Calu3 (cell line): ENCODE measurements at regions not wholly inside any gene's neighbourhood (a gene's known extent, or its start where the extent isn't known, plus 50 kb on each side); places are given as distances from the start of the nearest gene placed in this dataset.

Experiments
- BruUV-seq: library from RNA; stranded (reverse); fragments of 400-500 nt; replicated peaks from 2 replicates; lab custom pipeline; 2021; lab: Mats Ljungman, UMichigan
- CTCF ChIA-PET: fragments of 300-600 bp; sonication (Branson Sonifier 250); formaldehyde crosslinking; loops from one replicate; lab custom pipeline; 2022; ENCODE audit warnings: antibody characterized with exemption; lab: Charles Lee
- DNase-seq: peaks from one replicate; pipeline ENCODE4 v3.0.0; 2022
- H3K27ac Mint-ChIP-seq: one replicate; pipeline ENCODE4 v1.8.0; 2022; ENCODE audit warnings: mixed read lengths; ENCODE audit not compliant: unreplicated experiment
- H3K27me3 Mint-ChIP-seq: one replicate; pipeline ENCODE4 v1.8.0; 2022; ENCODE audit warnings: mixed read lengths; ENCODE audit not compliant: unreplicated experiment
- H3K36me3 Mint-ChIP-seq: one replicate; pipeline ENCODE4 v1.8.0; 2022; ENCODE audit warnings: mild to moderate bottlenecking, moderate library complexity, mixed read lengths; ENCODE audit not compliant: insufficient read depth, unreplicated experiment
- H3K4me1 Mint-ChIP-seq: one replicate; pipeline ENCODE4 v1.8.0; 2022; ENCODE audit warnings: mild to moderate bottlenecking, low read depth, mixed read lengths; ENCODE audit not compliant: unreplicated experiment
- H3K4me3 Mint-ChIP-seq: one replicate; pipeline ENCODE4 v1.8.0; 2022; ENCODE audit warnings: mild to moderate bottlenecking, low read depth, moderate library complexity, mixed read lengths; ENCODE audit not compliant: unreplicated experiment
- H3K9me3 Mint-ChIP-seq: one replicate; pipeline ENCODE4 v1.8.0; 2022; ENCODE audit warnings: low read depth, mixed read lengths; ENCODE audit not compliant: unreplicated experiment
- CTCF ChIP-seq: fragments of 200-600 bp; IDR thresholded peaks from one replicate; pipeline ENCODE4 v1.8.0; 2022; ENCODE audit warnings: antibody characterized with exemption; ENCODE audit not compliant: unreplicated experiment
- intact Hi-C: fragments of 100-400 bp; cut with micrococcal nuclease; formaldehyde crosslinking; loops from one replicate; pipeline ENCODE4 v1.10.0; 2022; ENCODE audit not compliant: unreplicated experiment

- H3K4me3 Mint-ChIP-seq = no peak overlapping the region
- H3K27me3 Mint-ChIP-seq = peaks cover 88% of the 10 kb centered on the region
- BruUV-seq = no TSS peak
- CTCF ChIA-PET = interaction anchor here (0.7 kb wide), 1 partner anchor 8 kb away, joined by 3 read pairs; no protein-coding TSS in a partner anchor
- intact Hi-C loops = no loop called here
- H3K9me3 Mint-ChIP-seq = no peaks in the 10 kb centered on the region
- no peak for DNase-seq
- no peaks in the 10 kb centered on the region for H3K4me1 Mint-ChIP-seq
- H3K36me3 Mint-ChIP-seq = no peaks in the 10 kb centered on the region
- no peak for TF ChIP-seq CTCF
- H3K27ac Mint-ChIP-seq = no peak overlapping the region
Measured at GRCh38 chr12:111222523-111222922, 146.4 kb downstream of the PHETA1 start.

GRCh38 chr12:111222027-111222414 lies 146.9 kb downstream of the PHETA1 start:
- no TSS peak for BruUV-seq
- no peaks in the 10 kb centered on the region for H3K4me1 Mint-ChIP-seq
- no peak for DNase-seq
- no peak overlapping the region for H3K4me3 Mint-ChIP-seq
- H3K36me3 Mint-ChIP-seq = no peaks in the 10 kb centered on the region
- peaks cover 88% of the 10 kb centered on the region for H3K27me3 Mint-ChIP-seq
- no peaks in the 10 kb centered on the region for H3K9me3 Mint-ChIP-seq
- no peak overlapping the region for H3K27ac Mint-ChIP-seq
- no peak for TF ChIP-seq CTCF
- CTCF ChIA-PET = interaction anchor here (0.7 kb wide), 1 partner anchor 8 kb away, joined by 3 read pairs; no protein-coding TSS in a partner anchor
- intact Hi-C loops = no loop called here

- Mint-ChIP-seq H3K9me3 (no peaks in the 10 kb centered on the region), H3K27ac (no peak overlapping the region), H3K4me3 (no peak overlapping the region), H3K4me1 (no peaks in the 10 kb centered on the region), H3K27me3 (peaks cover 88% of the 10 kb centered on the region), H3K36me3 (no peaks in the 10 kb centered on the region)
- no peak for TF ChIP-seq CTCF
- DNase-seq = no peak
- CTCF ChIA-PET = interaction anchor here (0.7 kb wide), 4 partner anchors 7 to 297 kb away, joined by 3 to 5 read pairs (median 4); no protein-coding TSS in a partner anchor
- intact Hi-C loops = no loop called here
- BruUV-seq = no TSS peak
Measured at GRCh38 chr12:111221062-111222026, 147.6 kb downstream of the PHETA1 start.

- Mint-ChIP-seq H3K27me3 (peaks cover 89% of the 10 kb centered on the region), H3K4me3 (no peak overlapping the region), H3K27ac (no peak overlapping the region), H3K4me1 (no peaks in the 10 kb centered on the region), H3K9me3 (no peaks in the 10 kb centered on the region), H3K36me3 (no peaks in the 10 kb centered on the region)
- no peak for DNase-seq
- CTCF ChIA-PET = interaction anchor here (0.7 kb wide), 1 partner anchor 55 kb away, joined by 3 read pairs; no protein-coding TSS in a partner anchor
- intact Hi-C loops = no loop called here
- TF ChIP-seq CTCF = no peak
- BruUV-seq = no TSS peak
Measured at GRCh38 chr12:111220363-111220762, 148.5 kb downstream of the PHETA1 start.
